ENCODE measurements at regions not wholly inside any gene's neighbourhood (a gene's known extent, or its start where the extent isn't known, plus 50 kb on each side); places are given as distances from the start of the nearest gene placed in this dataset.
"Not testable (repeated sequence)": the region's sequence is repeated elsewhere in the genome, so short reads cannot be mapped to it uniquely, and the experiment has no call there.

GRCh38 chr4:161329852-161330251, 833.9 kb downstream of the FSTL5 start:
- DNase-seq: no peak

- no peak for DNase-seq
Measured at GRCh38 chr4:161321706-161322105, 842.1 kb downstream of the FSTL5 start.

GRCh38 chr4:161320377-161320776, 843.4 kb downstream of the FSTL5 start:
- DNase-seq: peak; percentile 28

- no peak for DNase-seq
Measured at GRCh38 chr4:161317000-161317399, 846.8 kb downstream of the FSTL5 start.

- no peak for DNase-seq
Measured at GRCh38 chr4:161314371-161314770, 849.4 kb downstream of the FSTL5 start.

GRCh38 chr4:161303551-161303950, 860.2 kb downstream of the FSTL5 start:
- DNase-seq: no peak

GRCh38 chr4:161291222-161291621, 872.6 kb downstream of the FSTL5 start:
- no peak for DNase-seq

- DNase-seq: no peak
Measured at GRCh38 chr4:161287678-161288352, 876.0 kb downstream of the FSTL5 start.

GRCh38 chr4:161285461-161285860, 878.3 kb downstream of the FSTL5 start:
- no peak for DNase-seq

- no peak for DNase-seq
Measured at GRCh38 chr4:161280929-161281328, 882.9 kb downstream of the FSTL5 start.

GRCh38 chr4:161279095-161279494, 884.7 kb downstream of the FSTL5 start:
- no peak for DNase-seq

GRCh38 chr4:161277150-161277787, 886.5 kb downstream of the FSTL5 start:
- DNase-seq: not testable (repeated sequence)

- DNase-seq: no peak
Measured at GRCh38 chr4:161273607-161274006, 890.2 kb downstream of the FSTL5 start.

GRCh38 chr4:161260819-161261218, 903.0 kb downstream of the FSTL5 start:
- DNase-seq: no peak

GRCh38 chr4:161256716-161257115, 907.1 kb downstream of the FSTL5 start:
- DNase-seq: no peak

GRCh38 chr4:161256172-161256571, 907.6 kb downstream of the FSTL5 start:
- no peak for DNase-seq

GRCh38 chr4:161254375-161254774, 909.4 kb downstream of the FSTL5 start:
- no peak for DNase-seq

GRCh38 chr4:161252520-161253141, 911.2 kb downstream of the FSTL5 start:
- DNase-seq: no peak

- DNase-seq: no peak
Measured at GRCh38 chr4:161249779-161250440, 913.9 kb downstream of the FSTL5 start.

- DNase-seq: no peak
Measured at GRCh38 chr4:161248880-161249279, 914.9 kb downstream of the FSTL5 start.

GRCh38 chr4:161247831-161248230, 916.0 kb downstream of the FSTL5 start:
- no peak for DNase-seq

- no peak for DNase-seq
Measured at GRCh38 chr4:161238033-161238432, 925.8 kb downstream of the FSTL5 start.

GRCh38 chr4:161237495-161237894, 926.3 kb downstream of the FSTL5 start:
- no peak for DNase-seq

- DNase-seq: no peak
Measured at GRCh38 chr4:161225327-161225726, 938.5 kb downstream of the FSTL5 start.
